NCI-H187 (cell line): ENCODE measurements at regions not wholly inside any gene's neighbourhood (a gene's known extent, or its start where the extent isn't known, plus 50 kb on each side); places are given as distances from the start of the nearest gene placed in this dataset.
"Not testable (repeated sequence)": the region's sequence is repeated elsewhere in the genome, so short reads cannot be mapped to it uniquely, and the experiment has no call there.

ENCODE experiments used
- DNase-seq, 2 experiments: peaks; one replicate each; lab custom pipeline; 2025; lab: John Stamatoyannopoulos, UW

DNA sequence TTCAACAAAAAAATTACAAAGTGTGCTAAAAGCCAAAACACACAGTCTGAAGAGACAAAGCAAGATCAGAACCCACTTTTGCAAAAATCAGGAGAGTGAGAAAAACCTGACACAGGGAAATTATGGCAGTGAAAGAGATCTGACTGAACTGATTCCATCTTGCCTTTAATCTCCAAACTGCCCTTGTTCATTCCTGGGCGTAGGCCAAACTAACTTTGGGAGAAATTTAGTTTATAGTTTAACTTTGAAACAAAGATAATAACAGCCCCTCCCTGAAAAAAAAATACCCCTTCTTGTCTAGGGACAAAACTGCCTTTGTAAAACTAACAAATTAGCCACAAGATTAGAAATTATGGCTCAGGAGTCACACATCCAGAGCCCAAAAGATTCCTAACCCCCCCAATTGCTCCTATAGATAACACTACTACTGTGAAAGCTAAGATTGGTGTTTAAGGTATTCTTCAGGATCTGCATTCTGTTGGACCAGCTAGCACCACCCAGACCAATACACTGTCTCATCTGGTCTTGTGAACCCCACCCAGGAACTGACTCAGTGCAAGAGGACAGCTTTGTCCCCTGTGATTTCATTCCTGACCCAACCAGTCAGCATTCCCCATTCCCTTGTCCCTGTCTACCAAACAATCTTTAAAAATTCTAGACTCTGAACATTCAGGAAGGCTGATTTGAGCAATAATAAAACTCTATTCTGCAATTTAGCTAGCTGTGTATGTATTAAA is 226.1 kb upstream of the SH3BP4 start:
- no peak for DNase-seq

DNA sequence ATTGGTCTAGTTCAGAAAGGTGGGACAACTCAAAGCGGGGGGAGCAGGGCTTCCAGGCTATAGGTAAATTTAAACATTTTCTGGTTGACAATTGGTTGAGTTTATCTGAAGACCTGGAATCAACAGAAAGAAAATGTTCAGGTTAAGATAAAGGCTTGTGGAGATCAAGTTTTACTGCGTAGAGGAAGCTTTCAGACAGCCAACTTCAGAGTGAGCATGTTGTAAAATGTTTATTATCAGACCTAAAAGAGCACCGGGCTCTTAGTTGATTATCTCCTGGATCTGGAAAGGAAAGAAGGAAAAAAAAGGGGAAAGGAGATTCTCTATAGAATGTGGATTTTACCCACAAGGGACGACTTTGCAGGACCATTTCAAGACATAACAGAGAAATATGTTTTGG is 227.0 kb upstream of the SH3BP4 start:
- DNase-seq = no peak

DNA sequence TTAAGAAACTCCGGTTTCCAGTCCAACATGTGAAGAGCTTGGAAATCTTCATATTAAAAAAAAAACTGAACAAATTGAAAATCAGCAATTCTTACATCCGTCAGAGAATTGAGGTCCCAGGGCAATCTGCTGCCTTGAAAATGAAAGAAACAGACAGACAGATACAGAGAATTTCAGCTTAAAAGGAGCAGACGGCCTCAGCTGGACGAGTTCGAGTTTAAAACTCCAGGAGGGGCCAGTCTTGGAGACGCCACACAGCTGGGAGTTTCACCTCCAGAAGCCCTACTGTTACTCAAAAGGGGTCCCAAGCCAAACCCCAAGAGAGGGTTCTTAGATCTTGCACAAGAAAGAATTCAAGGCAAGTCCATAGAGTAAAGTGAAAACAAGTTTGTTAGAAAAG is 226.5 kb upstream of the ARL4C start:
- no peak for DNase-seq

DNA sequence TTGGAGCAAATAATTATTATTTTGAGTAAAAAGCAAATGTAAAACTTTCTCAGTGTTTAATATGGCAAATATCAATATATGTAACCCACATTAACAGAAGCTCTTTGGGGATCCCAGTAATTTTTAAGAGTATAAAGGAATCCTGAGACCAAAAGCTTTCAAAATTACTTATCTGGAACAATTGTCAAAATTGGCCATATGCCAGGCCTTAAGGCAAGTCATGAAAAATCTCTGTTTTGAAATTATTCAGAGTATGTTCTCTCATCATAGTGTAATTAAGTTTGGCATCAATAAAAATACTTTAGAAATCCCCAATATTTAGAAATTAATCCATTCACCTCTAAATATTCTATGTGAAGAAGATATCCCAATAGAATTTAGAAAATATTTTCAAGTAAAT is 225.3 kb upstream of the ARL4C start:
- DNase-seq = no peak

DNA sequence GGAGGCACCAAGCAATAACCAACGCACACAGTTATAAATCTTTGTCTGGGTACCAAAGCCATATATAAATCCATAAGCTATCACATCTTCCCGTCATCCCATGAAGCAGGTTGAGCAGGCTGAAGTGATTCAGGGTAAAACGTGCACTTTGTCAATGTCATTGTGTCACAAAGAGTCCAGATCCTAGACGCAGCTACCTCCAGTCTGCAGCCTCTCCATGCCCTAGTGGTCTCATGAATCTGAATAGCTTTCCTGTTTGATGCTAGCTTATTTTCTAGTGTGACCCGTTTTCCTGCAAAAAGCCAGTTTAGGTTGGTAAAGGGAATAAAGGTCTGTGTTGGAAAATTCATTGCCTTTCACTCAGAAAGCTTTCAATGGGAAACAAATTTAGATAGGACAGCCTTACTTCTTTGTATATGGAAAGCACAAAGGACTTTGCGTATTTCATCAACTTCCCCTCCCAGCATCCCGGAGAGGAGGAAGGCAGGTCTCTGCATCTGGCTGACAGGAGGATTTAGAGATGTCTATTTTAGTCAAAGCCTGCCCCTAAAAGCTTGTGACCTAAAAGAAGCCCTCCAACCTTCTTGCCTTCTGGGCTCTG is 222.3 kb upstream of the ARL4C start:
- no peak for DNase-seq

DNA sequence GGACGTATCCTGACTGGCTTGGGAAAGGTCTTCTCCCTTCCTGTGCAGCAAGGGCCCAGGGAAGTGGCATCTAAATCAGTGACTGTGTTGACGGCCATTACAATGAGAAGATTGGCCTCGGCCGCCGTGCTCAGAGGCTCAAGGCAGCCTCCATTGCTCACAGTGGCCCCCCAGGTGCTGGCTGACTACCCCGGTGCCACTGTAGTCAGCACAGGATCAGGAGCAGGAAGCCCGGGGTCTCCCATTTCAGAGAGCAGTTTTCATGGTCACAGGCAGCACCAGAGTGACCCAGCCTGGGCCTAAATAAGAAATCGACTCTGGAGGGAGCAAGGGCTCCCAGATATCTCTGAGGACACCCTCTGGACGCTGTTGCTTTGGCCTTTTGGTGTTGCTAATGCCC is 219.4 kb upstream of the ARL4C start:
- DNase-seq = no peak

DNA sequence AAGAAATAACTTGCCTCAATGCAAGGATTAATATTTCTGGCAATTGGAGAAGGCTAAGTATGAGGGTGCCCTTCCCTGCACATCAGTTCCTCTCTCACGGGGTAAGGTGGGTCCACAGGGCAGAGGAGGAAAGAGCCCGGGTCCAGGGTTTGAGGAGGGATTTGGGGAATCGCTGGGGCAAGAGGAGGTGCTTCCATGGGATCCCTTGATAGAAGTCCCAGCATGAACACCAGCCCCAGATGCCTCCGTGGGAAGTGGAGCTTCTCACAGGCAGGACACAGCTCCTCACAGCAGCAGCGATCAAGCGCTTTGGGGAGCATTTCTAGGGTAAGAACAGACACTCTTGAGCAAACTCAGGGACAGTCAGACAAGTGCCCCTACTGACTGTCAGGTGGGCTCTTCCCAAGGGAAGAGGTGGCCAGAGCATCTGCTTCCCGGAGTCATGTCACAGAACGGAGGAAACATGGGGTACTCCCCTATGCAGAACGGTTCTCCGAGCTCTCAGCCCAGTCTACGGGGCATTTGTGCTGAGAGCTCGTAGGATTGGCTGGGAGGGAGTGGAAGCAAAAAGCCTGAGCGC is 218.9 kb upstream of the ARL4C start:
- DNase-seq = no peak

DNA sequence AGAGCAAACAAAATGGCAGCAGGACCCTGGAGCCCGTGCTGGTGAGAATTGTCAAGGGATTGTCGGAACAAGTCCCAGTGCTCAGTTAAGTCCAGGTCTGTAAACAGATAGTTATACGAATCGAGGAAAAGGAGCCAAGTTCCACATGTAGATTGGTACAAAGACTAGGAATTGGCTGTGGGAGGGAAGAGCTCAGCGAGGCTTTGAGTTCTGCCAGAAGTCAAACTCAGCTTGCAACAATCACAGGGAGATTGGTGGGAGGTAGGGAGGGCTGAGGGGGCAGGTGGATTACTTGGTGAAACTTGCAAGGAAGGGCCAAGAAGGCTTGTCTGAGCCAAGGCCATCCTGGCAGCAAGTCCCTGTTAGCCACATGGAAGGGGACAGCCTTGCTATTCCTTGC is 217.8 kb upstream of the ARL4C start:
- DNase-seq = no peak

DNA sequence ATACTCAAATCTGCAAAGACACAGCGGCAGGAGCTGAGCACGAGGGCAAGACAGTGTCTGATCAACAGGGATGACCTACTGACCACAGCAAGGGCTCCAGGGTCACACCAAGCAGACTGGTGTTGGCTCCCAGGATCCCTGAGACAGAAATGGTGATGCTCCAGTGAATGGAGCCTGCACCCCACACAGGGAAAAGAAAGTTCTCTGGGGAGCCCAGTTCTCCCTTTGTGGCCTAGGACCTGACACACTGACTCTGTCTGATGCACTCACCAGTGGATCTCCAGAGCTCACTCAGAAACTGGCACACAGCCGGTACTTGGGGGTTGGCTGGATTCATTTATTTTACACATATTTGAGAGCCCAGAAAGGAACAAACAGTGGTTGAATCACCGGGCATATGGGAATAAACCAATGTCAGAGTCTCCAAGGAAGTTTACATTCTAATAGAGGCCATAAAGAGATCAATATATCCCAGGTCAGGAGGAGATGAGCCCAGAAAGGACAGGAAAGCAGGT is 215.6 kb upstream of the ARL4C start:
- DNase-seq = no peak

DNA sequence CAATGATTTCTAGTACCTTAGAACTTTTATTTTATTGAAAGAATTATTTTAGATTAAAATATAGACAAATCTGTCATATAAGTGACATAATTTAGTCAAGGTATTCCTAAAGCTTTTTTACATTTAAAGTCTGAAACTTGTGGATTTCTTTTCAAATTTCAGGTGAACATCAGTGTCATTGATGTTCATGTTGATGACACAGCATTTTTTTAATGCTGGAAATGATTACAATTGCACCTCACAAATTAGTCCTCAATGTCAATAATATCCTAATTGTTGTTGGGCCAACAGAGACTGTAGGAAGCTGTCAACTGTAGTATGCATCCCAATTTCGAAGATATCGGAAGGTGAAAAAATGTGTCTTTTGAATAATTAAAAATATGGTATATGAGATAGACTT is 214.4 kb upstream of the ARL4C start:
- no peak for DNase-seq

DNA sequence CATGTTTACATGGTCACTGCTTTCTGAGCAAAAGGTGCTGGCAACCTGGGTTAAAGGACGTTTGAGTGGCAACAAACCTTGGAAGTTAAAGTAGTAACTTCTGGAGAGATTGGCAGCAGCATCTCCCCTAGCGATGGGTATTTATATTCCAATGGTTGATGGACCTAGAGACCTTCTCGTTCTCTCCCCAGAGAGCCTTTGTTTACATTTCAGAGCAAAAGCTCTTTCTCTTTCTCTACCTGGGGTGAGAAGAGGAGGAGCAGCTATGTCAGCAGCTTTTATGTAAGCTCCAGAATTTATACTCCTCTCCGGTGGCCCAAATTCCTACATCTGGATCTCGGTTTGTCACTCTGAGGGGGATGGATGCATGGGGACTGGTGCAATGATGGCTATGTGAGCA is 213.7 kb upstream of the ARL4C start:
- DNase-seq = no peak

DNA sequence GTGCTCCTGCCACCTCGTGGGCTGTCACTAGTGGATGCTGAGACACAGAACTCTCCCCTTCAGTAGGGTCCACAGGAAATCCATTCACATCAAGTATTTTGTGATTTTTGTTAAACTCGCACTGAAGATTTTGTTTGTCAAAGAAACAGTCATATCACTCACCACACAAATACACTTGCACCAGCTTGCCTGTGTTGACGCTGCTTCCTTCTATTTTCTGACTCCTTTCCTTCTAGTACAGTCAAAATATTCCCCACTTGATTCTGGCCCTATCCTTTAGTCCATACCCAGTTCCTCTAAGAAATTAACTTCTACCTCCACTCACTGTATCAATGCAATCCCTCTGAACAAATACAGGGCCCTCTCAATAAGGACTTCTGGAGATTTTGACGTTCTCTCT is 213.2 kb upstream of the ARL4C start:
- no peak for DNase-seq

DNA sequence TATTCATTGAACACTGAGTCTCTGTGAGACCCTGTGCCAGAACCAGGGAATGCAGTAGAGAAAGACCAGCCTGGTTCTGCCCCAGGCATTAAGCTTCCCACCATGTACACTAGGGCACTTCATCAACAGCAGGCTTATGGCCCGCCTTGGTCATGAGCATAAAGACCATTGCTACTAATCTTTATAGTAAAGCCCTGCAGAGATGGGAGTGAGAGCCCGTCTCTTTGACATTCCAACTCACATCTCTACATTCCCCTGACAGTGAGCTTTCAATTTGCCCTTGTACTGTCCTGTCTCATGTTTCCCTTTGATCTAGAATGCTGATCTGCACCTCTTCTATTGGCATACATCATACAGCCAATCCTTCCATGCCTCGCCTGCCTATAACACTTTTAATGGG is 211.8 kb upstream of the ARL4C start:
- no peak for DNase-seq

DNA sequence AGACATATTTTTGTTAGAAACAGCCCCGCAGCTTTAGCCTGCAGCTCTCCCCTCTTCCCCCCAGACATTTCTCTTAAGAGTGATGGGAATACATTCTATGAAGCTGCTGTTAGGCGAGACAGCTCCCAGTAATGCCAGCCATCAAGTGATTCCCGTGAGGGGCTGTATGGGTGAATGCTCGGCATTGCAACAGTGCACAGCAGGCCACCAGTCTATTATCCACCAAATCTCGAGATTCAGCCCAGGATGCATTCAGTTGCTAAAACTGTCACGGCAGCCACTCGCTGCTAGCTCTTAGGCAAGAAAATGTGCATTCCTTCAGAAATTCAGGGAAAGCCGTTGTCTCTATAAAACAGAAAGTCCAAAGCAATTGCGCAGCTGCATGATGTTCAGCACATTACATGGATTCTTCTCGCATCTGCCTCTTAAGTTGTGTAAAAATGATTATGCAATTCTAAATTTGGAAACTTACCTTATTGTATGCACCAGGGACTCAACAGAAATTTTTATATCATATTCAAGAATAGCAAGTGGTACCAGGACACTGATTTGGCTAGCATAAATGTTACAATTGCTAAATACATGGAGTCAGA is 211.3 kb upstream of the ARL4C start:
- no peak for DNase-seq

DNA sequence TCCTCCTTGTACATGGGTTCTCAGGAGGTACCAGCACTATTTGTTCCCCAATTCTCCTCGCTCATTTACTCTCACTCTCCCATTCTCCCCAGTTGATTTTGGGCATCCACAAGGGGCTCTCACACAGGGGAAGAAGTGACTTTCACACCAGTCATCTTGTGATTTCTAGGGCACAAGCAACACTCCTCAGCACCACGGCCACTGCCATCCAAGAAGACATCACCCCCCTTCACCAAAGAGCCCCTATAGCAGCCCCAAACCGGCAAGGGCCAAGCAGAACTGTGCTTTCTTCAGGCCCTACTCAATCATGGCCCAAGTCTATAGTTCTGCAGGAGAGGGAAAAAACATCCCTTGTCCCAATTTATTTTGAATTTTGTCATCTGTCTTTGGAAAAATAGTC is 209.2 kb upstream of the ARL4C start:
- DNase-seq = no peak

DNA sequence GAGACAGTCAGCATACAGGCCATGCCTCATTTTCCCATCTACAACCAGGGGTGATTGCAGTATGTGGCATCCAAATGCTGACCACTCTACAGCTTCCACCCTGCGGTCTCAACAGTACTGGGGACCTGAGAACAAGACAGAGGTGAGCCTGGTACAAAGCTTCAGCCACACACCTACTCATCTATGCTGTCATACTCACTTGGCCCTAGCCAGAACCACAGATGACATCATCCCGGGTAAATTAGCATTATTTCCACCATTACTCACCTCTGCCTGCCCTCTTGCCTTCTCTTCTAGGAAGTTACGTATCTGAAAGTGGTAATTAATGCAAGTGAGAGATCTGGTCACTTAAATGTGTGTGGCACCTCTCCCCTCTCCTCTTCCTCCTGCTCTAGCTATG is 208.2 kb upstream of the ARL4C start:
- no peak for DNase-seq

DNA sequence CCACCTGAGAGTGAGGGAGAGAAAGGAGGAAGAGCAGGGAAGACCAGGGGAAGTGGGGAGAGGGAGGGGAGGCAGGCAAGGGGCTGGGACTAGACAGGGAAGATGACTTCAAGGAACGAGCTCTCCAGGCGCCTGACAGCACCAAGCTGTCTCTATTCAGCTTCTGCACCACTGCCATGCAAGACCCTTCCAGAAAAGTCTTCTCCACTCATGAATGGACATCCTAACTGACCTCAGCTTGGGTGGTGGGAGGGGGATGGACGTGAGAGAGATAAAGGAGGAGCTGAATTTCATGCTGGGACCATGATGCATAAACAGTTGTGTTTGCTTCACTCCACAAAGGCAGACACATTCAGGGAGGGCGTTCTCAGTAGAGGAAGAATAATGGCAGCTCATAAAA is 206.4 kb upstream of the ARL4C start:
- no peak for DNase-seq

DNA sequence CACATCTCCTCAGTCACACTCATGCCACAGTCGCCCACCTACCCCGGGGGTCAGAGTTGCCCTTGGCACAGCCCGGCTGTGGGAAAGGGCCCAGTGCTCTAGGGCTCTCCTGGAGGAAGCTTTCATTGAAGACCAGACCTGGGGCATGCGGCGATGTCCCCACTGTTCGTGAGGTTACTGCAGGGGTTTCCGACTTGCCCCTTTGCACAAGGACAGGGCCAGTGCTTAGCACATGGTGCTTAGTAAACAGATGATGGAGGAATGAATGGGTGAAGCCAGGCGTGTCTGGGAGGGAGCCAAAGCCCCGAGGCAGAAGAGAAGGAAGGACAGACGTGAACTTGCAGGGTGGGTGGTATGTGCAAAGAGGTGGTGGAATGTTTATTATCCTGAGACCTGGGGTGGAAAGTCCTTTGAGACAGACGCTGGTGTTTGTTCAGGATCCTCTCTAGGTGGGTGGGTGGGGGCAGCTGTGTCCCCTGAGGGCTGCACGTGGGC is 205.9 kb upstream of the ARL4C start:
- no peak for DNase-seq

DNA sequence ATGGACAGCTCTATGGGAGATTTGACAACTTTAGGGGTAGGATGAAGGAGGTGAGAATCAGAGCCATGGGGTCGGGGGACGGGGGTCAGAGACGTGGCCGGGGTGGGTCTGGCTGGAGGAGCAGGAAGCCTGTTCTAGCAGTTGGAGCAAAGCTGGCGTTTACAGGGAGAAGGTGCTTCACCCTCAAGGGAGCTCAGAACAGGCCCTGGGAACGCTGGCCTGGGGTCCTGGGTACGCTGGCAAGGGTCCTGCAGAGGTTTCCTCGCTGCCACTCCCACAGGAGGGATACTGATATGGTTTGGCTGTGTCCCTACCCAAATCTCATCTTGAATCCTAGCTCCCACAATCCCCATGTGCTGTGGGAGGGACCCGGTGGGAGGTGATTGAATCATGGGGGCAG is 205.0 kb upstream of the ARL4C start:
- DNase-seq = no peak

DNA sequence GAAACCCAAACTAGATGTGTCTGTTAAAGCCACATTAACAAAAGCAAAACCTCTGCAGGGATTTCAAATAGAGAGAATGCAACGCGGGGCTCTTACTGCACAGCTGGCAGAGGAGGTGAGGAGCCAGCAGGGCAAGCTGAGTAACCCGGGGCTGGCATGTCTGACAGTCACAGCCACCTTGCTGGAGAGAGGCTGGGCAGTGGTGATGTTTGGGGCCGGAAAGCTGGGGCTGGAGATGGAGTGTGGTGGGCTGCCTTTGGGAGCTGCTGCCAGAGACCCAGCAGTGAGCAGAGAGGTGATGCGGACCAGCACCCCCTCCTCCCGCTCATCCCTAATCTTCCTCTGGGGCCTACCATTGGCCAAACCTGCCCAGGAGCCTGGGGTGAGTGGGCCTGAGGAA is 204.5 kb upstream of the ARL4C start:
- DNase-seq = no peak

DNA sequence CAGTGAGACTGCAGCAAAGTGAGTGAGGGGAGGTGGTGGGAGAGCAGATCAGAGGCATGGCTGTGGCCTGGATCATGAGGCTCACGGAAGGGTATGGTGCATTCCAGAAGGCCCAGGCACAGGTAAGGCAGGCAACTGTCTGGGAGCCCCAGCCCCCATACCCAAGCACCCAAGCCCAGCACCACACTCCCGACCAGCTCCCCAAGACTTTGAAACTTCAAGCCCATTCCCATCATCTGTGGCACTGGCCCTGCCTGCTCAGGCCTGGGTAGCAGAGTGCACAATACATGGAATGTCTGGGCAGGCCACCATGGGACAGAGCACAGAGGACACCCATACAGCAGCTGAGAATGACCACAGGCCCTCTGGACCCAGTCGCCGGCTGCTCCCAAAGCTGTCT is 202.6 kb upstream of the ARL4C start:
- DNase-seq = no peak

DNA sequence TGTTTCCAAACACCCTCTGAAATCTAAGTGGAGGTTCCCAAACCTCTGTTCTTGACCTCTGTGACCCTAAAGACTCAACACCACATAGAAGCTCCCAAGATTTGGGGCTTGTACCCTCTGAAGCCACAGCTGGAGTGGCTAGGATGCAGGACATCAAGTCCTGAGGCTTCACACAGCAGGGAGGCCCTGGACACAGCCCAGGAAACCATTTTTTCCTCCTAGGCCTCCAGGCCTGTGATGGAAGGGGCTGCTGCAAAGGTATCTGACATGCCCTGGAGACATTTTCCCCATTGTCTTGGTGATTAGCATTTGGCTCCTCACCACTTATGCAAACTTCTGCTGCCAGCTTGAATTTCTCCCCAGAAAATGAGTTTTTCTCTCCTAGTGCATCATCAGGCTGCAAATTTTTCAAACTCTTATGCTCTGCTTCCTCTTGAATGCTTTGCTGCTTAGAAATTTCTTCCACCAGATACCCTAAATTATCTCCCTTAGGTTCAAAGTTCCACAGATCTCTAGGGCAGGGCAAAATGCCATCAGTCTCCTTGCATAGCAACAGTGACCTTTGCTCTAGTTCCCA is 200.5 kb upstream of the ARL4C start:
- not testable (repeated sequence) for DNase-seq

DNA sequence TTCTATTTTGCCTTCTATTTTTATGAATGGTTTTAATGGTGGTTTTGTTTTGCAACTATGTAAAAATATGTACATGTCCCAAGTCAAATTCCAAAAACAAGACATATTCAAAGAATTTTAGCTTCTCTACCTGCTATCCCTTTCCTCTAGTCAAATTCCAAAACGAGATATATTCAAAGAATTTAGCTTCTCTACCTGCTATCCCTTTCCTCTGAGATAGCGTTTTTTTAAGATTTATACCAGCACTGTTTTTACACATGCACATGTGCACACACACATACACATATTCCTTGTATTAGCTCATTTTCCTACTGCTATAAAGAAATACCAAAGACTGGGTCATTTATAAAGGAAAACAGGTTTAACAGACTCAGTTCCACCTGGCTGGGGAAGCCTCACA is 199.1 kb upstream of the ARL4C start:
- no peak for DNase-seq
